ENCODE measurements at regions not wholly inside any gene's neighbourhood (a gene's known extent, or its start where the extent isn't known, plus 50 kb on each side); places are given as distances from the start of the nearest gene placed in this dataset.
"Not testable (repeated sequence)": the region's sequence is repeated elsewhere in the genome, so short reads cannot be mapped to it uniquely, and the experiment has no call there.

GRCh38 chr9:40884072-40884901 is 244.2 kb downstream of the FOXD4L6 start:
- H3K4me3 ChIP-seq (ENCODE audit: low read length): no peak overlapping the region
- TF ChIP-seq CTCF (conservative IDR thresholded peaks at IDR 0.05; ENCODE audit: low read length): no peak
- no peak for DNase-seq (ENCODE audit: low read depth)

GRCh38 chr9:40883423-40884071 is 244.9 kb downstream of the FOXD4L6 start:
- DNase-seq (ENCODE audit: low read depth); H3K4me3 ChIP-seq (ENCODE audit: low read length): not testable (repeated sequence)

GRCh38 chr9:40873753-40874295 is 254.7 kb downstream of the FOXD4L6 start:
- H3K4me3 ChIP-seq (ENCODE audit: low read length); DNase-seq (ENCODE audit: low read depth): not testable (repeated sequence)

GRCh38 chr9:40868437-40868836 is 260.0 kb downstream of the FOXD4L6 start:
- not testable (repeated sequence) for H3K4me3 ChIP-seq (ENCODE audit: low read length); DNase-seq (ENCODE audit: low read depth)

All from AG10803 (cell line).